HG03039 (cell line): ENCODE measurements at regions not wholly inside any gene's neighbourhood (a gene's known extent, or its start where the extent isn't known, plus 50 kb on each side); places are given as distances from the start of the nearest gene placed in this dataset.

Experiments used
- ATAC-seq: cut with Tn5 transposase; IDR thresholded peaks from one replicate; pipeline ENCODE4 v1.9.1; 2021; ENCODE audit warnings: mild to moderate bottlenecking, moderate library complexity; ENCODE audit not compliant: unreplicated experiment

- no peak for ATAC-seq
Observed at GRCh38 chr6:155521719-155522118, 66.1 kb upstream of the NOX3 start.

DNA sequence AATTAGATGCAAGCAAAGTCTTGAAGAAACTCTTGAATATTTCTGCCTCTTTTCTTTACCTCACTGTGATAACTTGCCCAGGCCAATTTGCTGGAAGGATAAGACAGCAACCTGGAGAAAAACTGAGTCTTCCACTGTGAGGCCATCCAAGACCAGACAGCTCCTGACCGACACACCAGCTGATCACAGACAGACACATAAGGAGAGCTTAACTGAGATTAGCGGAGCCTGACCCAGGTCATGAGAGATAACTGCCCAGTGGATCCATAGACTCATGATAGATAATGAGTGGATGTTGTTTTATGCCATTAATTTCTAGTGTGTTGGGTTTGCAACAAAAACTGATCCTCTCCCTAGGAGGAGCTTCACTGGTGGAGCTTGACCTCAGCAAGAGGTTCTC, 64.4 kb upstream of the NOX3 start:
- ATAC-seq = no peak

GRCh38 chr6:155519176-155519738, 63.6 kb upstream of the NOX3 start:
- ATAC-seq = no peak

DNA sequence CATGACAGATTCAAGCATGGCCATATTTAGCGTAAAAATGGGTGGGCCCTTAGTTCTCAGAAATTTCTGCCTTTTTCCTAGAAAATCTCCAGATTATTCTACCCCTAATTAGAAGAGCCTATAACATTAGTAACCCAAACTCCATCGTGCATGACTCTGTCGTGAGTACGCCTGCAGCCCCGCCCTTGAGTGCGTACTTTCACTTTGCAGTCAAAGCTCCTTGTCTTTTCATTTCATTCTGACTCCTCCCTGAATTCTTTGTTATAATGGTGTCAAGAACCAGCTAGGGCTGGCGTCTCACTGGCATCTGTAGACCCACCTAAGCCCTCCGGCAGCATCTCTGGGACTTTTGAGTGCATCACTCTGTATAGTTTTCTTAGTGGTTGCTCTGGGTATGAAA, 61.7 kb upstream of the NOX3 start:
- no peak for ATAC-seq

DNA sequence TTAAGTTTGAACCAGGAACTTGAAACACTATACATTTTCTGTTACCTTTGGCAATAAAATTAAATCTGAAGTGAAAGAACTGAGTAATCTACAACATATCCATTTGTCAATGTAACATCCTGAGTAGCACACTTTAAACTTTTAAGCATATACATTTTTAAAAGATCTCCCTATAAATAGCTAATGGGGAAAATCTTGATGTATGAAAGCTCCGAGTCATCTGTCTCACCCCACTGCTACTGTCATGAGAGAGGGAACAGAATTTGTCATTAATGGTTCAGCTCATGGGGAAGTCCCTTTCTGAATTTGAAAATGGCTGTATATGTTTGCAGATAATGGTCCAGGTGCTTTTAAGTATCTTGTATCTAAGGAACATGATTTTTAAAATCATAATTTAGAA, 55.2 kb upstream of the NOX3 start:
- peak; percentile 72 for ATAC-seq

GRCh38 chr6:155509743-155510475, 54.3 kb upstream of the NOX3 start:
- no peak for ATAC-seq

- ATAC-seq = no peak
Observed at GRCh38 chr6:155505608-155505989, 50.0 kb upstream of the NOX3 start.
